GM12891 (cell line): ENCODE measurements at regions not wholly inside any gene's neighbourhood (a gene's known extent, or its start where the extent isn't known, plus 50 kb on each side); places are given as distances from the start of the nearest gene placed in this dataset.

Source experiments
- DNase-seq: peaks from one replicate; pipeline ENCODE4 v3.0.0; 2011; ENCODE audit warnings: low spot score; ENCODE audit not compliant: insufficient read length
- FAIRE-seq: peaks from 2 replicates; lab custom pipeline; 2011; peaks lifted over from hg19 to GRCh38; lab: Jason Lieb, UNC
- PAX5 ChIP-seq: IDR thresholded peaks from 2 replicates; pipeline ENCODE4 v1.6.1; 2011; ENCODE audit warnings: low read length, moderate library complexity, mild to moderate bottlenecking; ENCODE audit not compliant: insufficient read depth, severe bottlenecking
- POLR2A ChIP-seq: IDR thresholded peaks from 2 replicates; pipeline ENCODE4 v1.6.1; 2011; ENCODE audit warnings: low read depth, low read length, control low read depth
- POLR2AphosphoS5 ChIP-seq: IDR thresholded peaks from 2 replicates; pipeline ENCODE4 v1.6.1; 2011; ENCODE audit warnings: low read depth, low read length, control low read depth
- POU2F2 ChIP-seq: IDR thresholded peaks from 2 replicates; pipeline ENCODE4 v1.6.1; 2011; ENCODE audit warnings: low read depth, mild to moderate bottlenecking, control low read depth, low read length, moderate library complexity
- SPI1 ChIP-seq: IDR thresholded peaks from 2 replicates; pipeline ENCODE4 v1.6.1; 2011; ENCODE audit warnings: low read depth, low read length, control low read depth
- TAF1 ChIP-seq: IDR thresholded peaks from 2 replicates; pipeline ENCODE4 v1.6.1; 2011; ENCODE audit warnings: low read depth, low read length, control low read depth

GRCh38 chr18:51588616-51589015 lies 391.1 kb upstream of the MEX3C start:
- no peak for FAIRE-seq

GRCh38 chr18:51593931-51594330 lies 396.4 kb upstream of the MEX3C start:
- DNase-seq (no peak), FAIRE-seq (no peak)
- no peak for TF ChIP-seq PAX5
- no peak for TF ChIP-seq POU2F2
- no peak for TF ChIP-seq POLR2AphosphoS5
- no peak for TF ChIP-seq SPI1
- no peak for TF ChIP-seq POLR2A
- no peak for TF ChIP-seq TAF1

More at GRCh38 chr18:51588616-51589015, 391.1 kb upstream of the MEX3C start:
- TF ChIP-seq POU2F2, result no peak
- TF ChIP-seq PAX5, result no peak
- no peak for TF ChIP-seq SPI1
- DNase-seq, result no peak

- no peak for TF ChIP-seq SPI1
- TF ChIP-seq POU2F2, result no peak
- TF ChIP-seq TAF1, result no peak
- TF ChIP-seq POLR2A, result no peak
- TF ChIP-seq PAX5, result no peak
- no peak for FAIRE-seq
- DNase-seq, result no peak
These were observed 405.6 kb upstream of the MEX3C start for GRCh38 chr18:51603111-51603510.

- DNase-seq (no peak), FAIRE-seq (no peak)
- TF ChIP-seq POLR2A, result no peak
These were observed 406.1 kb upstream of the MEX3C start for GRCh38 chr18:51603551-51603950.

GRCh38 chr18:51610481-51610880 lies 413.0 kb upstream of the MEX3C start:
- DNase-seq (no peak), FAIRE-seq (no peak)
- TF ChIP-seq POLR2AphosphoS5 (no peak), POU2F2 (no peak), PAX5 (no peak), POLR2A (no peak), TAF1 (no peak), SPI1 (no peak)

GRCh38 chr18:51611326-51611725 lies 413.8 kb upstream of the MEX3C start:
- TF ChIP-seq SPI1 (no peak), POLR2A (no peak), POLR2AphosphoS5 (no peak), PAX5 (no peak), POU2F2 (no peak), TAF1 (no peak)
- no peak for FAIRE-seq
- no peak for DNase-seq

GRCh38 chr18:51614033-51614432 lies 416.6 kb upstream of the MEX3C start:
- DNase-seq (no peak), FAIRE-seq (no peak)
- no peak for TF ChIP-seq POLR2A
- no peak for TF ChIP-seq POLR2AphosphoS5
- no peak for TF ChIP-seq TAF1
- TF ChIP-seq POU2F2, result no peak
- TF ChIP-seq PAX5, result no peak
- TF ChIP-seq SPI1, result no peak

- TF ChIP-seq POLR2AphosphoS5 (no peak), PAX5 (no peak), SPI1 (no peak), POU2F2 (no peak), TAF1 (no peak), POLR2A (no peak)
- DNase-seq (no peak), FAIRE-seq (no peak)
These were observed 417.6 kb upstream of the MEX3C start for GRCh38 chr18:51614967-51615571.

- DNase-seq, result no peak
- FAIRE-seq, result no peak
- TF ChIP-seq SPI1, result no peak
- TF ChIP-seq TAF1, result no peak
These were observed 419.7 kb upstream of the MEX3C start for GRCh38 chr18:51617167-51617566.

GRCh38 chr18:51617572-51618260 lies 420.2 kb upstream of the MEX3C start:
- DNase-seq (no peak), FAIRE-seq (no peak)
- no peak for TF ChIP-seq POU2F2
- TF ChIP-seq SPI1, result no peak
- TF ChIP-seq POLR2AphosphoS5, result no peak
